PC-9 (cell line): ENCODE measurements at regions not wholly inside any gene's neighbourhood (a gene's known extent, or its start where the extent isn't known, plus 50 kb on each side); places are given as distances from the start of the nearest gene placed in this dataset.

ENCODE experiments used
- BruUV-seq: library from RNA; stranded (reverse); fragments of 400-500 nt; replicated peaks from 2 replicates; lab custom pipeline; 2021; lab: Mats Ljungman, UMichigan
- CTCF ChIA-PET: fragments of 300-600 bp; sonication (Branson Sonifier 250); formaldehyde crosslinking; loops from one replicate; lab custom pipeline; 2022; ENCODE audit warnings: antibody characterized with exemption; lab: Charles Lee
- POLR2A ChIA-PET: fragments of 300-600 bp; sonication (Branson Sonifier 250); formaldehyde crosslinking; loops from one replicate; lab custom pipeline; 2022; ENCODE audit warnings: antibody characterized with exemption; ENCODE audit not compliant: unreplicated experiment; lab: Charles Lee
- DNase-seq, 2 experiments: peaks; one replicate each; pipeline versions ENCODE4 v3.0.0 to v3.0.0-alpha.2; 2015 to 2022; ENCODE audit warnings: mixed read lengths in 1 of 2
- H2AFZ ChIP-seq: fragments of 200-600 bp; sonication (generic); 2 replicates; pipeline ENCODE4 v1.8.1; 2017; ENCODE audit warnings: antibody characterized with exemption
- H3F3A ChIP-seq: fragments of 200-600 bp; sonication (generic); 2 replicates; pipeline ENCODE4 v1.8.1; 2017; ENCODE audit warnings: antibody characterized with exemption, mild to moderate bottlenecking, low read depth; ENCODE audit not compliant: insufficient read depth
- H3K27ac ChIP-seq: fragments of 200-600 bp; sonication (generic); 2 replicates; pipeline ENCODE4 v1.6.1; 2016; ENCODE audit warnings: mixed run types
- H3K27me3 ChIP-seq: fragments of 200-600 bp; sonication (generic); 2 replicates; pipeline ENCODE4 v1.6.1; 2016; ENCODE audit warnings: low read depth, mixed run types; ENCODE audit not compliant: insufficient read depth
- H3K36me3 ChIP-seq: fragments of 200-600 bp; sonication (generic); 2 replicates; pipeline ENCODE4 v1.6.1; 2016; ENCODE audit warnings: low read depth, mixed run types
- H3K4me1 ChIP-seq: fragments of 200-600 bp; sonication (generic); replicated peaks from 2 replicates; pipeline ENCODE4 v1.6.1; 2016; ENCODE audit warnings: mixed run types; ENCODE audit not compliant: insufficient read depth
- H3K4me2 ChIP-seq: fragments of 200-600 bp; sonication (generic); 2 replicates; pipeline ENCODE4 v1.6.1; 2017; ENCODE audit warnings: mixed run types
- H3K4me3 ChIP-seq: fragments of 200-600 bp; sonication (generic); 2 replicates; pipeline ENCODE4 v1.6.1; 2016; ENCODE audit warnings: mixed run types
- H3K79me2 ChIP-seq: fragments of 200-600 bp; sonication (generic); 2 replicates; pipeline ENCODE4 v1.6.1; 2017; ENCODE audit warnings: low read depth, mixed run types
- H3K9me2 ChIP-seq: fragments of 200-600 bp; sonication (generic); 2 replicates; pipeline ENCODE4 v1.8.1; 2017; ENCODE audit warnings: mild to moderate bottlenecking; ENCODE audit not compliant: insufficient read depth
- H3K9me3 ChIP-seq: fragments of 200-600 bp; sonication (generic); 2 replicates; pipeline ENCODE4 v1.8.1; 2016; ENCODE audit warnings: low read depth; ENCODE audit not compliant: insufficient read depth
- H4K20me1 ChIP-seq: fragments of 200-600 bp; sonication (generic); 2 replicates; pipeline ENCODE4 v1.8.1; 2017; ENCODE audit not compliant: insufficient read depth
- EZH2 ChIP-seq: fragments of 200-600 bp; sonication (generic); IDR thresholded peaks from 2 replicates; pipeline ENCODE4 v1.8.0; 2017; ENCODE audit warnings: antibody characterized with exemption, low read depth
- intact Hi-C: fragments of 100-400 bp; cut with micrococcal nuclease; formaldehyde crosslinking; loops from one replicate; pipeline ENCODE4 v1.10.0; 2022; ENCODE audit not compliant: unreplicated experiment
- TF ChIP-seq, protein P1 (sequence below): fragments of 200-600 bp; sonication (generic); conservative IDR thresholded peaks from 2 replicates; pipeline ENCODE4 v1.6.1; 2017; ENCODE audit warnings: mixed run types, antibody characterized with exemption, mild to moderate bottlenecking, moderate library complexity

GRCh38 chr14:98598576-98598975 lies 673.4 kb downstream of the BCL11B start:
- Histone ChIP-seq H3F3A (no peaks in the 10 kb centered on the region), H3K27me3 (no peaks in the 10 kb centered on the region), H3K4me2 (no peak overlapping the region), H4K20me1 (no peaks in the 10 kb centered on the region), H3K9me3 (no peaks in the 10 kb centered on the region), H3K27ac (no peak overlapping the region), H3K4me3 (no peak overlapping the region), H3K4me1 (no peaks in the 10 kb centered on the region), H2AFZ (no peak overlapping the region), H3K36me3 (no peaks in the 10 kb centered on the region), H3K79me2 (no peaks in the 10 kb centered on the region), H3K9me2 (no peaks in the 10 kb centered on the region)
- CTCF ChIA-PET, result no interaction called here
- no peak for TF ChIP-seq EZH2
- TF ChIP-seq, protein P1, sequence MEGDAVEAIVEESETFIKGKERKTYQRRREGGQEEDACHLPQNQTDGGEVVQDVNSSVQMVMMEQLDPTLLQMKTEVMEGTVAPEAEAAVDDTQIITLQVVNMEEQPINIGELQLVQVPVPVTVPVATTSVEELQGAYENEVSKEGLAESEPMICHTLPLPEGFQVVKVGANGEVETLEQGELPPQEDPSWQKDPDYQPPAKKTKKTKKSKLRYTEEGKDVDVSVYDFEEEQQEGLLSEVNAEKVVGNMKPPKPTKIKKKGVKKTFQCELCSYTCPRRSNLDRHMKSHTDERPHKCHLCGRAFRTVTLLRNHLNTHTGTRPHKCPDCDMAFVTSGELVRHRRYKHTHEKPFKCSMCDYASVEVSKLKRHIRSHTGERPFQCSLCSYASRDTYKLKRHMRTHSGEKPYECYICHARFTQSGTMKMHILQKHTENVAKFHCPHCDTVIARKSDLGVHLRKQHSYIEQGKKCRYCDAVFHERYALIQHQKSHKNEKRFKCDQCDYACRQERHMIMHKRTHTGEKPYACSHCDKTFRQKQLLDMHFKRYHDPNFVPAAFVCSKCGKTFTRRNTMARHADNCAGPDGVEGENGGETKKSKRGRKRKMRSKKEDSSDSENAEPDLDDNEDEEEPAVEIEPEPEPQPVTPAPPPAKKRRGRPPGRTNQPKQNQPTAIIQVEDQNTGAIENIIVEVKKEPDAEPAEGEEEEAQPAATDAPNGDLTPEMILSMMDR, result no peak
- POLR2A ChIA-PET, result no interaction called here
- intact Hi-C loops, result no loop called here
- DNase-seq, result no peak
- no TSS peak for BruUV-seq

- H3K27me3 ChIP-seq, result no peaks in the 10 kb centered on the region
- H3K4me3 ChIP-seq, result no peak overlapping the region
- no peaks in the 10 kb centered on the region for H4K20me1 ChIP-seq
- no peak overlapping the region for H3K27ac ChIP-seq
- H3K36me3 ChIP-seq, result no peaks in the 10 kb centered on the region
- no peak overlapping the region for H3K4me2 ChIP-seq
- no peaks in the 10 kb centered on the region for H3K4me1 ChIP-seq
- no peaks in the 10 kb centered on the region for H3K79me2 ChIP-seq
- BruUV-seq, result no TSS peak
- H3K9me3 ChIP-seq, result no peaks in the 10 kb centered on the region
- TF ChIP-seq, protein P1, result no peak
- no peak for TF ChIP-seq EZH2
- POLR2A ChIA-PET, result no interaction called here
- CTCF ChIA-PET, result no interaction called here
- H3K9me2 ChIP-seq, result no peaks in the 10 kb centered on the region
- no peaks in the 10 kb centered on the region for H3F3A ChIP-seq
- intact Hi-C loops, result no loop called here
- no peak overlapping the region for H2AFZ ChIP-seq
- DNase-seq, result no peak
These were observed 672.9 kb downstream of the BCL11B start for GRCh38 chr14:98599082-98599481.

DNA sequence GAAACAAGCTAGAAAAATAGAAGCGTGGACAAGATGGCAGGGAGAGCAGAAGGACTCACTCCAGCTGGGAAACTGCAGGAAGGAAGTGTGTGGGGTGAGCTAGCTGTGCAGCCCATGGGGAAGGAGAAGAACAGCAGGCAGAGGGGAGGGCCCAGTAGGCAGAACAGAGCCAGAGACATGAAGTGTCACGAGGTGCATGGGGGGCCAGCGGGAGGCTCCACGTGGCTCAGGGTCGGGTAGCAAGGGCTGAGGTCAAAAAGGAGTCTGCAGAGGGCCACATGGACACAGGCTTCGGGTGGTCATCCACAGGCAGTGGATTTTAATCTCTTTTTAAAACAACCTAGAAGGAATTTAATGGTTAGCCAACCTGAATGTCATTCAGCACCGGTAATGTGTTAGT lies 669.0 kb downstream of the BCL11B start:
- Histone ChIP-seq H3K27ac (no peak overlapping the region), H3K4me1 (no peaks in the 10 kb centered on the region), H3K27me3 (no peaks in the 10 kb centered on the region), H3K4me3 (no peak overlapping the region), H3K9me3 (no peaks in the 10 kb centered on the region), H3K36me3 (no peaks in the 10 kb centered on the region), H4K20me1 (no peaks in the 10 kb centered on the region), H3F3A (no peaks in the 10 kb centered on the region), H3K4me2 (no peak overlapping the region), H3K9me2 (no peaks in the 10 kb centered on the region), H3K79me2 (no peaks in the 10 kb centered on the region), H2AFZ (no peak overlapping the region)
- ChIA-PET POLR2A (no interaction called here), CTCF (no interaction called here)
- BruUV-seq, result no TSS peak
- no peak for TF ChIP-seq EZH2
- TF ChIP-seq, protein P1, result no peak
- DNase-seq, result no peak
- intact Hi-C loops, result no loop called here
